NCI-H524 treated with DMSO at 0.1 percent for 48 hours (cell line): ENCODE measurements at regions not wholly inside any gene's neighbourhood (a gene's known extent, or its start where the extent isn't known, plus 50 kb on each side); places are given as distances from the start of the nearest gene placed in this dataset.
A peak's percentile ranks its signal among the peaks of the same experiment; 100 is the strongest.

ENCODE experiments used
- DNase-seq: peaks from one replicate; lab custom pipeline; 2025; lab: John Stamatoyannopoulos, UW

- DNase-seq, result peak; percentile 80
These were observed 166.7 kb downstream of the RBFOX3 start for GRCh38 chr17:79444198-79444597.

GRCh38 chr17:79443026-79443425 is 167.8 kb downstream of the RBFOX3 start:
- no peak for DNase-seq

- no peak for DNase-seq
These were observed 169.3 kb downstream of the RBFOX3 start for GRCh38 chr17:79441356-79442160.

- no peak for DNase-seq
These were observed 170.6 kb downstream of the RBFOX3 start for GRCh38 chr17:79440251-79440650.

- no peak for DNase-seq
These were observed 171.4 kb downstream of the RBFOX3 start for GRCh38 chr17:79439493-79439892.

- no peak for DNase-seq
These were observed 172.1 kb downstream of the RBFOX3 start for GRCh38 chr17:79438546-79439334.

- DNase-seq, result no peak
These were observed 172.8 kb downstream of the RBFOX3 start for GRCh38 chr17:79438058-79438457.

GRCh38 chr17:79437081-79437480 is 173.8 kb downstream of the RBFOX3 start:
- no peak for DNase-seq

GRCh38 chr17:79435962-79436361 is 174.9 kb downstream of the RBFOX3 start:
- no peak for DNase-seq

- no peak for DNase-seq
These were observed 175.6 kb downstream of the RBFOX3 start for GRCh38 chr17:79435296-79435695.

- no peak for DNase-seq
These were observed 176.6 kb downstream of the RBFOX3 start for GRCh38 chr17:79434215-79434614.

- no peak for DNase-seq
These were observed 177.5 kb downstream of the RBFOX3 start for GRCh38 chr17:79433379-79433778.

- DNase-seq, result no peak
These were observed 179.7 kb downstream of the RBFOX3 start for GRCh38 chr17:79431175-79431574.

- DNase-seq, result no peak
These were observed 180.9 kb downstream of the RBFOX3 start for GRCh38 chr17:79429864-79430494.

GRCh38 chr17:79428988-79429387 is 181.9 kb downstream of the RBFOX3 start:
- no peak for DNase-seq

- no peak for DNase-seq
These were observed 183.0 kb downstream of the RBFOX3 start for GRCh38 chr17:79427621-79428539.

- no peak for DNase-seq
These were observed 185.2 kb downstream of the RBFOX3 start for GRCh38 chr17:79425686-79426085.

- peak; percentile 59 for DNase-seq
These were observed 186.2 kb downstream of the RBFOX3 start for GRCh38 chr17:79424471-79425185.

GRCh38 chr17:79423811-79424465 is 186.9 kb downstream of the RBFOX3 start:
- DNase-seq, result no peak

- no peak for DNase-seq
These were observed 188.6 kb downstream of the RBFOX3 start for GRCh38 chr17:79422236-79422635.
